HepG2 (cell line): ENCODE measurements at regions not wholly inside any gene's neighbourhood (a gene's known extent, or its start where the extent isn't known, plus 50 kb on each side); places are given as distances from the start of the nearest gene placed in this dataset.
A peak's percentile ranks its signal among the peaks of the same experiment; 100 is the strongest.

Source experiments
- CBX5 ChIP-seq: sonication (generic); formaldehyde crosslinking; IDR thresholded peaks from 2 replicates; pipeline ENCODE4 v1.4.0; 2020; ENCODE audit warnings: missing genetic modification reagents, borderline replicate concordance
- CC2D1A ChIP-seq: sonication (generic); formaldehyde crosslinking; IDR thresholded peaks from 2 replicates; pipeline ENCODE4 v1.8.1; 2023; ENCODE audit warnings: mild to moderate bottlenecking, missing genetic modification reagents
- CCDC6 ChIP-seq: sonication (generic); formaldehyde crosslinking; IDR thresholded peaks from 2 replicates; pipeline ENCODE4 v1.8.1; 2022; ENCODE audit warnings: mild to moderate bottlenecking, missing genetic modification reagents, moderate library complexity
- CHCHD3 ChIP-seq: sonication (generic); formaldehyde crosslinking; IDR thresholded peaks from 2 replicates; pipeline ENCODE4 v1.8.0; 2022; ENCODE audit warnings: mild to moderate bottlenecking, missing genetic modification reagents, moderate library complexity
- ETV5 ChIP-seq: IDR thresholded peaks from 2 replicates; pipeline ENCODE4 v1.6.1; 2018; ENCODE audit warnings: missing biosample characterization, missing genetic modification reagents, inconsistent platforms, borderline replicate concordance
- FOXA3 ChIP-seq: IDR thresholded peaks from 2 replicates; pipeline ENCODE4 v1.6.1; 2016; ENCODE audit warnings: missing genetic modification reagents, missing compliant biosample characterization
- HMG20A ChIP-seq: IDR thresholded peaks from 2 replicates; pipeline ENCODE4 v1.6.1; 2016; ENCODE audit warnings: borderline replicate concordance
- HOXA5 ChIP-seq: sonication (generic); formaldehyde crosslinking; IDR thresholded peaks from 2 replicates; pipeline ENCODE4 v1.4.0; 2020; ENCODE audit warnings: missing genetic modification reagents
- MAZ ChIP-seq, 2 experiments: sonication (generic) in 1 of 2; formaldehyde crosslinking in 1 of 2; IDR thresholded peaks; 2 replicates each; pipeline versions ENCODE4 v1.5.0 to v1.6.1; 2012 to 2020; ENCODE audit warnings: low read depth in 2 of 2, mild to moderate bottlenecking in 2 of 2, borderline replicate concordance in 1 of 2, improper control_type of control experiment in 1 of 2, low read length in 1 of 2, missing genetic modification reagents in 1 of 2, moderate library complexity in 1 of 2
- MXI1 ChIP-seq: IDR thresholded peaks from 3 replicates; pipeline ENCODE4 v1.6.1; 2012; ENCODE audit warnings: low read depth, low read length, inconsistent platforms, borderline replicate concordance
- NONO ChIP-seq, 2 experiments: fragments of 450-650 bp in 1 of 2; sonication (generic) in 1 of 2; formaldehyde crosslinking in 1 of 2; IDR thresholded peaks in 1 of 2; conservative IDR thresholded peaks in 1 of 2; 2 replicates each; pipeline versions ENCODE4 v1.6.1 to v1.8.0; 2017 to 2022; ENCODE audit warnings: mild to moderate bottlenecking in 1 of 2, missing genetic modification reagents in 1 of 2, moderate library complexity in 1 of 2
- SOX5 ChIP-seq: IDR thresholded peaks from 2 replicates; pipeline ENCODE4 v1.6.1; 2016; ENCODE audit warnings: borderline replicate concordance
- SOX6 ChIP-seq, 2 experiments: fragments of 450-650 bp in 1 of 2; sonication (generic) in 1 of 2; formaldehyde crosslinking in 1 of 2; IDR thresholded peaks; 2 replicates each; pipeline versions ENCODE4 v1.4.0 to v1.6.1; 2017 to 2020; ENCODE audit warnings: antibody characterized with exemption in 1 of 2, mild to moderate bottlenecking in 1 of 2, missing genetic modification reagents in 1 of 2
- ZBTB21 ChIP-seq: sonication (generic); formaldehyde crosslinking; IDR thresholded peaks from 2 replicates; pipeline ENCODE4 v1.4.0; 2020; ENCODE audit warnings: missing genetic modification reagents
- ZBTB3 ChIP-seq: sonication (generic); formaldehyde crosslinking; IDR thresholded peaks from 2 replicates; pipeline ENCODE4 v1.4.0; 2020; ENCODE audit warnings: low read depth, mild to moderate bottlenecking, moderate library complexity, missing genetic modification reagents, borderline replicate concordance
- ZBTB7B ChIP-seq: sonication (generic); formaldehyde crosslinking; IDR thresholded peaks from 2 replicates; pipeline ENCODE4 v1.4.0; 2020; ENCODE audit warnings: missing genetic modification reagents
- ZMYM2 ChIP-seq: sonication (generic); formaldehyde crosslinking; IDR thresholded peaks from 2 replicates; pipeline ENCODE4 v1.8.0; 2022; ENCODE audit warnings: mild to moderate bottlenecking, missing genetic modification reagents
- ZNF101 ChIP-seq: sonication (generic); formaldehyde crosslinking; IDR thresholded peaks from 2 replicates; pipeline ENCODE4 v1.4.0; 2020; ENCODE audit warnings: mild to moderate bottlenecking, low read depth, missing genetic modification reagents, borderline replicate concordance
- ZNF792 ChIP-seq: IDR thresholded peaks from 2 replicates; pipeline ENCODE4 v1.6.1; 2016
- ZNF816 ChIP-seq: sonication (generic); formaldehyde crosslinking; IDR thresholded peaks from 2 replicates; pipeline ENCODE4 v1.8.0; 2022; ENCODE audit warnings: missing genetic modification reagents, mild to moderate bottlenecking, borderline replicate concordance
- TF ChIP-seq, protein P1 (sequence below): sonication (generic); formaldehyde crosslinking; IDR thresholded peaks from 2 replicates; pipeline ENCODE4 v1.5.0; 2020; ENCODE audit warnings: missing genetic modification reagents, mild to moderate bottlenecking, borderline replicate concordance
- TF ChIP-seq, protein P2 (sequence below): sonication (generic); formaldehyde crosslinking; IDR thresholded peaks from 2 replicates; pipeline ENCODE4 v1.4.0; 2020; ENCODE audit warnings: missing genetic modification reagents
- TF ChIP-seq, protein P3 (sequence below): IDR thresholded peaks from 2 replicates; pipeline ENCODE4 v1.6.1; 2016; ENCODE audit warnings: low read depth, missing genetic modification reagents, missing compliant biosample characterization

DNA sequence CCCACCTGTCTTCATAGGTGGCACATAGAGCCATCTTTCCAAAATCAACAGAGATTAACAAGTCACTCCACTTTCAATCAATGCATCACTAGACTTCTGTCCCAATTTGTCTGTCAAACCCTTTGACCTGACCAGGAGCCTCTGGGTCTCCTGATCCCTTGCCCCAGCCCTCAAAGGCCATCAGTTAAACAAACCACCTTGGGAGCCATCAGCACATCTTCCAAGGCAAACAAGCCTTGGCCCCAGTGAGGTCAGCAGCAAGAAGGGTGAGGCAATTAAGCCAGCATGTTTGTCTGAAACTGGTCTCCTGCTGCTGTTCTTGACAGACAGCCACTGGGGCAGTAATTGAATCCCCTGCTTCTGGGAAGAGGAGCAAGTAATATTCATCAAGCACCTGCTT, 742.8 kb upstream of the TBX3 start (continued):
- TF ChIP-seq ZBTB3 (CRISPR knock-in tag) (no peak), SOX5 (CRISPR knock-in tag) (peak; percentile 54; the same call in 1 of the 2 replicates), ZMYM2 (CRISPR knock-in tag) (peak; percentile 58; the same call in 1 of the 2 replicates), ZNF792 (CRISPR knock-in tag) (peak; percentile 45; the same call in 1 of the 2 replicates), ZBTB21 (CRISPR knock-in tag) (no peak), FOXA3 (CRISPR knock-in tag) (peak; percentile 88), SOX6 (IDR thresholded peaks at IDR 0.05) (no peak), SOX6 (CRISPR knock-in tag; IDR thresholded peaks at IDR 0.05) (peak; percentile 79), ZNF816 (CRISPR knock-in tag) (no peak), CC2D1A (CRISPR knock-in tag) (no peak), ETV5 (CRISPR knock-in tag) (peak; percentile 55; the same call in 1 of the 2 replicates), ZBTB7B (CRISPR knock-in tag) (peak; percentile 88; the same call in 1 of the 2 replicates), ZNF101 (CRISPR knock-in tag) (no peak), CHCHD3 (CRISPR knock-in tag) (no peak), CCDC6 (CRISPR knock-in tag) (0 out of 2 replicates have a peak, but pooled peaks have one; percentile 23), MXI1 (no peak), MAZ (IDR thresholded peaks at IDR 0.05; ENCODE audit: borderline replicate concordance, low read depth, low read length) (no peak), MAZ (CRISPR knock-in tag; IDR thresholded peaks at IDR 0.05; ENCODE audit: low read depth) (no peak), NONO (IDR thresholded peaks at IDR 0.05) (no peak), NONO (CRISPR knock-in tag; conservative IDR thresholded peaks at IDR 0.05) (0 out of 2 replicates have a peak, but pooled peaks have one; percentile 44), HOXA5 (CRISPR knock-in tag) (no peak), HMG20A (peak; percentile 75; the same call in 1 of the 2 replicates), CBX5 (CRISPR knock-in tag) (peak; percentile 74; the same call in 1 of the 2 replicates)
- TF ChIP-seq, protein P1, sequence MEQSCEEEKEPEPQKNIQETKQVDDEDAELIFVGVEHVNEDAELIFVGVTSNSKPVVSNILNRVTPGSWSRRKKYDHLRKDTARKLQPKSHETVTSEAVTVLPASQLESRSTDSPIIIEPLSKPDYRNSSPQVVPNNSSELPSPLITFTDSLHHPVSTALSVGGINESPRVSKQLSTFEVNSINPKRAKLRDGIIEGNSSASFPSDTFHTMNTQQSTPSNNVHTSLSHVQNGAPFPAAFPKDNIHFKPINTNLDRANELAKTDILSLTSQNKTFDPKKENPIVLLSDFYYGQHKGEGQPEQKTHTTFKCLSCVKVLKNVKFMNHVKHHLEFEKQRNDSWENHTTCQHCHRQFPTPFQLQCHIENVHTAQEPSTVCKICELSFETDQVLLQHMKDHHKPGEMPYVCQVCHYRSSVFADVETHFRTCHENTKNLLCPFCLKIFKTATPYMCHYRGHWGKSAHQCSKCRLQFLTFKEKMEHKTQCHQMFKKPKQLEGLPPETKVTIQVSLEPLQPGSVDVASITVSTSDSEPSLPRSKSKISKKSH (CRISPR knock-in tag), result no peak
- TF ChIP-seq, protein P2, sequence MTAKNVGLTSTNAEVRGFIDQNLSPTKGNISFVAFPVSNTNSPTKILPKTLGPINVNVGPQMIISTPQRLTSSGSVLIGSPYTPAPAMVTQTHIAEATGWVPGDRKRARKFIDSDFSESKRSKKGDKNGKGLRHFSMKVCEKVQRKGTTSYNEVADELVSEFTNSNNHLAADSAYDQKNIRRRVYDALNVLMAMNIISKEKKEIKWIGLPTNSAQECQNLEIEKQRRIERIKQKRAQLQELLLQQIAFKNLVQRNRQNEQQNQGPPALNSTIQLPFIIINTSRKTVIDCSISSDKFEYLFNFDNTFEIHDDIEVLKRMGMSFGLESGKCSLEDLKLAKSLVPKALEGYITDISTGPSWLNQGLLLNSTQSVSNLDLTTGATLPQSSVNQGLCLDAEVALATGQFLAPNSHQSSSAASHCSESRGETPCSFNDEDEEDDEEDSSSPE, result 0 out of 2 replicates have a peak, but pooled peaks have one; percentile 52
- TF ChIP-seq, protein P3, sequence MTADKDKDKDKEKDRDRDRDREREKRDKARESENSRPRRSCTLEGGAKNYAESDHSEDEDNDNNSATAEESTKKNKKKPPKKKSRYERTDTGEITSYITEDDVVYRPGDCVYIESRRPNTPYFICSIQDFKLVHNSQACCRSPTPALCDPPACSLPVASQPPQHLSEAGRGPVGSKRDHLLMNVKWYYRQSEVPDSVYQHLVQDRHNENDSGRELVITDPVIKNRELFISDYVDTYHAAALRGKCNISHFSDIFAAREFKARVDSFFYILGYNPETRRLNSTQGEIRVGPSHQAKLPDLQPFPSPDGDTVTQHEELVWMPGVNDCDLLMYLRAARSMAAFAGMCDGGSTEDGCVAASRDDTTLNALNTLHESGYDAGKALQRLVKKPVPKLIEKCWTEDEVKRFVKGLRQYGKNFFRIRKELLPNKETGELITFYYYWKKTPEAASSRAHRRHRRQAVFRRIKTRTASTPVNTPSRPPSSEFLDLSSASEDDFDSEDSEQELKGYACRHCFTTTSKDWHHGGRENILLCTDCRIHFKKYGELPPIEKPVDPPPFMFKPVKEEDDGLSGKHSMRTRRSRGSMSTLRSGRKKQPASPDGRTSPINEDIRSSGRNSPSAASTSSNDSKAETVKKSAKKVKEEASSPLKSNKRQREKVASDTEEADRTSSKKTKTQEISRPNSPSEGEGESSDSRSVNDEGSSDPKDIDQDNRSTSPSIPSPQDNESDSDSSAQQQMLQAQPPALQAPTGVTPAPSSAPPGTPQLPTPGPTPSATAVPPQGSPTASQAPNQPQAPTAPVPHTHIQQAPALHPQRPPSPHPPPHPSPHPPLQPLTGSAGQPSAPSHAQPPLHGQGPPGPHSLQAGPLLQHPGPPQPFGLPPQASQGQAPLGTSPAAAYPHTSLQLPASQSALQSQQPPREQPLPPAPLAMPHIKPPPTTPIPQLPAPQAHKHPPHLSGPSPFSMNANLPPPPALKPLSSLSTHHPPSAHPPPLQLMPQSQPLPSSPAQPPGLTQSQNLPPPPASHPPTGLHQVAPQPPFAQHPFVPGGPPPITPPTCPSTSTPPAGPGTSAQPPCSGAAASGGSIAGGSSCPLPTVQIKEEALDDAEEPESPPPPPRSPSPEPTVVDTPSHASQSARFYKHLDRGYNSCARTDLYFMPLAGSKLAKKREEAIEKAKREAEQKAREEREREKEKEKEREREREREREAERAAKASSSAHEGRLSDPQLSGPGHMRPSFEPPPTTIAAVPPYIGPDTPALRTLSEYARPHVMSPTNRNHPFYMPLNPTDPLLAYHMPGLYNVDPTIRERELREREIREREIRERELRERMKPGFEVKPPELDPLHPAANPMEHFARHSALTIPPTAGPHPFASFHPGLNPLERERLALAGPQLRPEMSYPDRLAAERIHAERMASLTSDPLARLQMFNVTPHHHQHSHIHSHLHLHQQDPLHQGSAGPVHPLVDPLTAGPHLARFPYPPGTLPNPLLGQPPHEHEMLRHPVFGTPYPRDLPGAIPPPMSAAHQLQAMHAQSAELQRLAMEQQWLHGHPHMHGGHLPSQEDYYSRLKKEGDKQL (CRISPR knock-in tag), result peak; percentile 77; the same call in 1 of the 2 replicates
